GM12892 (cell line): ENCODE measurements at regions not wholly inside any gene's neighbourhood (a gene's known extent, or its start where the extent isn't known, plus 50 kb on each side); places are given as distances from the start of the nearest gene placed in this dataset.

Experiments used
- POLR2A ChIP-seq: IDR thresholded peaks from 2 replicates; pipeline ENCODE4 v1.6.1; 2011; ENCODE audit warnings: low read depth, low read length, control low read depth
- POLR2AphosphoS5 ChIP-seq: IDR thresholded peaks from 2 replicates; pipeline ENCODE4 v1.6.1; 2011; ENCODE audit warnings: low read depth, low read length, control low read depth
- TAF1 ChIP-seq: IDR thresholded peaks from 2 replicates; pipeline ENCODE4 v1.6.1; 2011; ENCODE audit warnings: low read depth, mild to moderate bottlenecking, control low read depth, low read length, borderline replicate concordance

DNA sequence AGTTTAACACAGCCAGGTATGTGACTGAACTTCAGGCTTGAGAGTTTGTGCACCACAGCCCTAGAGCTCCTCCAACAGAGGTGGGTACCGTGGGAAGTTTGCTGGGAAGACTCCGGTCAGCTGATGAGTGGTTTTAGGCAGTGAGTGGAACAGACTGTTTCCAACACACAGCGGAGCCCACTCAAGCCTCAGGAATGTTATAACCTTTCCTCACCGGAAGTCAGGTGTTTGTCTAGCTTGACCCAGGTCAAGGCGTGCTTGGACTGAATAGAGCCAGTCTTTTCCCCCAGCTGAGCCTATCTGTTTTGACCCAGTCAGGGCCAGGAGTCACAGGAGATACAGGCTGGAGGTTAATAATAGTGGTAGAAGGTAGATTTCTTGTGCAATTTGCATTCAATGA is 138.4 kb upstream of the PARP11 start:
- TF ChIP-seq POLR2A = no peak
- TF ChIP-seq POLR2AphosphoS5 = no peak
- no peak for TF ChIP-seq TAF1
